ENCODE measurements at regions not wholly inside any gene's neighbourhood (a gene's known extent, or its start where the extent isn't known, plus 50 kb on each side); places are given as distances from the start of the nearest gene placed in this dataset.

DNA sequence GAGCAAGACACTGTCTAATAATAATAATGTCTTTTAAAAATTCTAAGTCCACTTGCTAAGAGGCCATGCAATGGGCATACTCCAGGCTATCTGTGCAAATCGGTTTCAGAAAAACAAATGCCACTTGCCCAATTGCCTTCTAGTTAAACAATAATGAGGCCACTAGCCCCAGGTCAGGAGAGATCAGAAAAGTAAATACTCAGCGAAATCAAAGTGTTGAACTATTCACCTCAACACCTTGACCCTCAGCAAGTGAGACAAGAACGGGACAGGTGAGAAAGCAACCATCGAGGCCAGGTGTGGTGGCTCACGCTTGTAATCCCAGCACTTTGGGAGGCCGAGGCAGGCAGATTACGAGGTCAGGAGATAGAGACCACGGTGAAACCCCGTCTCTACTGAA lies 72.3 kb upstream of the SYN3 start:
- Histone ChIP-seq H3K79me2 (ENCODE audit: control insufficient read depth, insufficient read depth, low read length) (no peaks in the 10 kb centered on the region), H3K4me3 (replicated peaks in 1 of 3; ENCODE audit: insufficient read depth in 1 of 3, low read depth in 1 of 3, low read length in 3 of 3) (no peak overlapping the region), H4K20me1 (replicated peaks; ENCODE audit: control insufficient read depth, extremely low read depth, insufficient read depth, low read length) (no peaks in the 10 kb centered on the region), H3K27me3 (ENCODE audit: control insufficient read depth in 2 of 2, insufficient read depth in 2 of 2, low read length in 2 of 2) (no peaks in the 10 kb centered on the region), H3K9me1 (replicated peaks; ENCODE audit: control insufficient read depth, extremely low read depth, insufficient read depth, low read length) (no peaks in the 10 kb centered on the region), H2AFZ (ENCODE audit: low read depth, low read length) (no peak overlapping the region), H3K9me3 (replicated peaks; ENCODE audit: control insufficient read depth, insufficient read depth, low read length) (peaks cover 5% of the 10 kb centered on the region), H3K4me1 (ENCODE audit: control insufficient read depth, extremely low read depth, insufficient read depth, low read length) (no peaks in the 10 kb centered on the region), H3K27ac (ENCODE audit: insufficient read depth, low read depth, low read length) (no peak overlapping the region), H3K36me3 (ENCODE audit: control insufficient read depth in 2 of 2, extremely low read depth in 1 of 2, insufficient read depth in 2 of 2, low read length in 2 of 2) (no peaks in the 10 kb centered on the region), H3K4me2 (ENCODE audit: insufficient read depth, low read length) (no peak overlapping the region), H3K9ac (replicated peaks; ENCODE audit: extremely low read depth, insufficient read depth, low read length) (no peak overlapping the region)
- CTCF ChIA-PET = no interaction called here
- intact Hi-C loops (cut with micrococcal nuclease) = no loop called here
- FAIRE-seq = no peak
- TF ChIP-seq POLR2AphosphoS5 (IDR thresholded peaks at IDR 0.05; ENCODE audit: insufficient read depth, low read depth, low read length) = no peak
- no peak for TF ChIP-seq GATA2 (IDR thresholded peaks at IDR 0.05; ENCODE audit: insufficient read depth, insufficient read length, low read depth, low read length)
- no peak for TF ChIP-seq POLR2A (IDR thresholded peaks at IDR 0.05; ENCODE audit: low read depth, low read length)
- TF ChIP-seq, protein P1, sequence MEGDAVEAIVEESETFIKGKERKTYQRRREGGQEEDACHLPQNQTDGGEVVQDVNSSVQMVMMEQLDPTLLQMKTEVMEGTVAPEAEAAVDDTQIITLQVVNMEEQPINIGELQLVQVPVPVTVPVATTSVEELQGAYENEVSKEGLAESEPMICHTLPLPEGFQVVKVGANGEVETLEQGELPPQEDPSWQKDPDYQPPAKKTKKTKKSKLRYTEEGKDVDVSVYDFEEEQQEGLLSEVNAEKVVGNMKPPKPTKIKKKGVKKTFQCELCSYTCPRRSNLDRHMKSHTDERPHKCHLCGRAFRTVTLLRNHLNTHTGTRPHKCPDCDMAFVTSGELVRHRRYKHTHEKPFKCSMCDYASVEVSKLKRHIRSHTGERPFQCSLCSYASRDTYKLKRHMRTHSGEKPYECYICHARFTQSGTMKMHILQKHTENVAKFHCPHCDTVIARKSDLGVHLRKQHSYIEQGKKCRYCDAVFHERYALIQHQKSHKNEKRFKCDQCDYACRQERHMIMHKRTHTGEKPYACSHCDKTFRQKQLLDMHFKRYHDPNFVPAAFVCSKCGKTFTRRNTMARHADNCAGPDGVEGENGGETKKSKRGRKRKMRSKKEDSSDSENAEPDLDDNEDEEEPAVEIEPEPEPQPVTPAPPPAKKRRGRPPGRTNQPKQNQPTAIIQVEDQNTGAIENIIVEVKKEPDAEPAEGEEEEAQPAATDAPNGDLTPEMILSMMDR (IDR thresholded peaks at IDR 0.05; ENCODE audit: extremely low read depth in 1 of 2, insufficient read depth in 1 of 2, low read depth in 1 of 2, low read length in 2 of 2) = no peak
- no peak for TF ChIP-seq MYC (IDR thresholded peaks at IDR 0.05; ENCODE audit: low read depth, low read length)
- TF ChIP-seq EZH2 (IDR thresholded peaks at IDR 0.05; ENCODE audit: borderline replicate concordance, low read depth, low read length, severe bottlenecking) = no peak
- TF ChIP-seq, protein P2, sequence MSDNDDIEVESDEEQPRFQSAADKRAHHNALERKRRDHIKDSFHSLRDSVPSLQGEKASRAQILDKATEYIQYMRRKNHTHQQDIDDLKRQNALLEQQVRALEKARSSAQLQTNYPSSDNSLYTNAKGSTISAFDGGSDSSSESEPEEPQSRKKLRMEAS (IDR thresholded peaks at IDR 0.05; ENCODE audit: insufficient read depth, insufficient read length) = no peak
- no peak for TF ChIP-seq FOS (IDR thresholded peaks at IDR 0.05; ENCODE audit: borderline replicate concordance, insufficient read depth, low read length)
- TF ChIP-seq JUN (IDR thresholded peaks at IDR 0.05; ENCODE audit: borderline replicate concordance, insufficient read depth, insufficient read length, low read depth) = no peak
- BruUV-seq (replicated peaks) = no TSS peak
- no peak for DNase-seq (ENCODE audit: low read depth, low spot score)
- dilution Hi-C loops (cut with MboI; ENCODE audit: extremely low pct_ligation_motif_present, low sequenced_read_pairs) = no loop called here
- POLR2A ChIA-PET = no interaction called here

All from endothelial cell of umbilical vein (primary cell).